ENCODE measurements at regions not wholly inside any gene's neighbourhood (a gene's known extent, or its start where the extent isn't known, plus 50 kb on each side); places are given as distances from the start of the nearest gene placed in this dataset.

DNA sequence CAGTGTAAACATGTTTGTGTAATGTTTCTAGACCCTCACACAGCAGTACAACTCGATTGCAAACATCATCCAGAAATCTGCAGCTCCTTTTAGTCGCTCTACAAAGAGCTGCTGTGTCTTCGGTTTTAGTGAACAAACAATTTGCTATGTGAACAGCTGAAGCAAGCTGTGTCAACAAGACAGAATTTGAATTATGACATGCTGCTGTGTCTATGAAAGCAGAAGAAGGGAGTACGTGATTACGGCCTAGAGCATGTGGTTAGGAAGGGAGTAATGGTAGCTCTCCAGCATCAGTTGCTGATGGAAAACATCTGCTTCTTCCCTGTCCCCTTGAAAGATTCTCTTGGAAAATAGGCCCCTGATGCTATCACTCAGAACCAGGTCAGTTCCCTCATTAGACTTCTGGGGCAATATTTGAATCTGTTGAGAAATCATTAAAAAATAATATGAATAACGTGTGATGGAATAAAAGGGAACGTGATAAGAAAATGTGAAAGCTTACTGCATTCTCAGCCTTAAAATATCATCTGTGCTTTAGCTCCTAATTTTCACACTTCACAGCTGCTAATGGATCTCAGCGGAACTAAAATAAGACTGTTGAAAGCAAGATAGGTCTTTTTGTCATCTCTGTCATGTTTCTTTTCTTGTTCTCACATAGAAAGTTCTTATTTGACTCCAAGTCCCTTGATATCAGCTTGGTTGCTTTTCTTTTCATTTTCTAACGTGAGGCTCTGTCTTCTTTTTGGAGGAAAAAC, 891.5 kb downstream of the ROBO2 start:
- TF ChIP-seq CTCF (IDR thresholded peaks at IDR 0.05) = no peak
- no peak for TF ChIP-seq POLR2A (IDR thresholded peaks at IDR 0.05)

Data from testis (tissue), 2 donors.